ENCODE measurements at regions not wholly inside any gene's neighbourhood (a gene's known extent, or its start where the extent isn't known, plus 50 kb on each side); places are given as distances from the start of the nearest gene placed in this dataset.
A peak's percentile ranks its signal among the peaks of the same experiment; 100 is the strongest.

DNA sequence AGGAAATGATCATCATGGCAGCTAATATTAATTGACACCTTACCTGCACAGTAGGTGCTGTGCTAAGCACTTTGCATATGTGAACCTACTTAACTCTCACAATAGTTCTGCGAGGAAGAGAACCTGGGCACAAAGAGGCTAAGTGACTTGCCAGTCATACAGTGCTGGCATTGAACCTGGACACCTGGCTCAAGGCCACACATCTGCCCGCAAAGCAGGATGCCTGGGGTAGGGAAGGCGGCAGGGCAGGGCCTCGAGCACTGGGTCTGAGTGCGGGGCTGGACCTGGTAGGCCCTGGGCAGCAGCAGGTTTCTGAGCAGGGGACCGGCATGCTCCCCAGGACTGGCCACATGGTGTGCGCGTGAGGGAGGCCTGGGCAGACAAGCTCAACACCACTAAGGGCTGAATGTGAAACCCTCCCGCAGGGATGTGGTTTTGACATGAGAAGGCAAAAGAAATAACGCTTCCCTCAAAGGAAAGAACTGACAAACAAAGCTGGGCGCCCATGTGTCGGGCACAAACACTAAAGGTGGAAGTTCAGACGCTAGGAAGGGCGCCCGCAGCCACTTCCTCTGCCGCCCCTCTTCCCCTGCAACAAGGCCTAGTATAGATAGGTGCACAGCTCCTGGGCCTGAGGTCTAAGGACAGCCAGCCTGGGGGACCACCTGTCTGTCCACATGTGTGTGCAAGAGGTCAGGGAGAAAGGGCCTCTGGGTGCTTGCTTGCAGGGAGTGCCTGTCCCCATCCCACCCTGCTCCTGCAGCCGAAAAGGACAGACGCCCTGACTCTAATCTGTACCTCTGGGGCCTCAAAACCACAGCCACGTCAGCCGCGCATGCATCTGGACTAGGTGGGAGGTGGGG lies 92.5 kb downstream of the ZFP36L2 start:
- no peak overlapping the region for H3K4me3 ChIP-seq (ENCODE audit: low read depth, low read length)
- TF ChIP-seq, protein P1, sequence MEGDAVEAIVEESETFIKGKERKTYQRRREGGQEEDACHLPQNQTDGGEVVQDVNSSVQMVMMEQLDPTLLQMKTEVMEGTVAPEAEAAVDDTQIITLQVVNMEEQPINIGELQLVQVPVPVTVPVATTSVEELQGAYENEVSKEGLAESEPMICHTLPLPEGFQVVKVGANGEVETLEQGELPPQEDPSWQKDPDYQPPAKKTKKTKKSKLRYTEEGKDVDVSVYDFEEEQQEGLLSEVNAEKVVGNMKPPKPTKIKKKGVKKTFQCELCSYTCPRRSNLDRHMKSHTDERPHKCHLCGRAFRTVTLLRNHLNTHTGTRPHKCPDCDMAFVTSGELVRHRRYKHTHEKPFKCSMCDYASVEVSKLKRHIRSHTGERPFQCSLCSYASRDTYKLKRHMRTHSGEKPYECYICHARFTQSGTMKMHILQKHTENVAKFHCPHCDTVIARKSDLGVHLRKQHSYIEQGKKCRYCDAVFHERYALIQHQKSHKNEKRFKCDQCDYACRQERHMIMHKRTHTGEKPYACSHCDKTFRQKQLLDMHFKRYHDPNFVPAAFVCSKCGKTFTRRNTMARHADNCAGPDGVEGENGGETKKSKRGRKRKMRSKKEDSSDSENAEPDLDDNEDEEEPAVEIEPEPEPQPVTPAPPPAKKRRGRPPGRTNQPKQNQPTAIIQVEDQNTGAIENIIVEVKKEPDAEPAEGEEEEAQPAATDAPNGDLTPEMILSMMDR (IDR thresholded peaks at IDR 0.05; ENCODE audit: insufficient read depth, low read length), result no peak
- no peak for DNase-seq (ENCODE audit: low read depth)

DNA sequence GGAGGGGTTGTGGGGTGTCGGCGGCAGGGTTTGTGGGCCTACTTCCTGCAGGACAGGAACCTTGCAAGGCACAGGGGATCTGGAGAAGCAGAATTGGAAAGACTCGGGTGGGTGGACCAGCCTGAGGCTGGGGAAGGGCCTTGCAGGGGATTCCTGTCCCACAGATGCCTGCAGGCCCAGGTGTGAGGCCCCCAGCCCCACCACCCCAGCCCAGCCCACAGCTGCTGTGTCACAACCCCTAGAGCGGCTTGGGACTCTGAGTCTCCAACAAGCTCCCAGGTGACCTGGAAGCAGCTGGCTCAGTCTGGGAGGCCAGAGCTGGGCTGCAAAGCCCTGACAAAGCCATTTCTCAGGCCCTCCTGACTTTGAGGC lies 93.1 kb downstream of the ZFP36L2 start:
- no peak overlapping the region for H3K4me3 ChIP-seq (ENCODE audit: low read depth, low read length)
- TF ChIP-seq, protein P1 (IDR thresholded peaks at IDR 0.05; ENCODE audit: insufficient read depth, low read length), result no peak
- DNase-seq (ENCODE audit: low read depth), result no peak

DNA sequence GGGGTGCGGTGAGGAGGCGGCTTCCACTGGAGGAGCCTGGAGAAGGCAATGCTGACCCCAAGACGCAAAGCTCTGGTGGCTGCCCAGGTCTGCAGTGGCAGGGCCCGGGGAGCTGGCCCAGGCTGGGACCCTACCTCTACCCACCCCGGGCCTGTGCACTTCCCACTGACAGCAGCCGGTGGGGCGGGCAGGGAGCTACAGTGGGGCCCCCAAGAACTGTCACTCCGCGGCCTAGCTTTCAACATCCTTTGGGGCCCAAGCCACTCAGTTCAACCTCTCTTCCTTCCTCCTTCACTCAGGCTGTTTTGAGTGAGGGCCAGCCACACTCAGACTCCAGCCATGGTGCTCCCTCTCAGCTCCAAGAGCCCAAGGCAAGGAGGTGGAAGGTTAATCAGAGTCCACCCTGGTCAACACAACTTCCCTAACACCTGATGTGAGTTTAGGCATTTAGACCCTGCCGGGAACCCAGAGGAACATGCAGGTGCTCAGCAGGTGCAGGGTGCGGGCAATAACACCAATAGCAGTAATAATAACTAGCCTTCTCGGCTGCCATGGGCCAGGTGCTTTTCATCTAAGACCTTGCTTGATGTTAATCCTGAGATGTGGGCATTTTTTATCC lies 93.6 kb downstream of the ZFP36L2 start:
- TF ChIP-seq, protein P1 (IDR thresholded peaks at IDR 0.05; ENCODE audit: insufficient read depth, low read length), result no peak
- no peak for DNase-seq (ENCODE audit: low read depth)
- H3K4me3 ChIP-seq (ENCODE audit: low read depth, low read length), result no peak overlapping the region

DNA sequence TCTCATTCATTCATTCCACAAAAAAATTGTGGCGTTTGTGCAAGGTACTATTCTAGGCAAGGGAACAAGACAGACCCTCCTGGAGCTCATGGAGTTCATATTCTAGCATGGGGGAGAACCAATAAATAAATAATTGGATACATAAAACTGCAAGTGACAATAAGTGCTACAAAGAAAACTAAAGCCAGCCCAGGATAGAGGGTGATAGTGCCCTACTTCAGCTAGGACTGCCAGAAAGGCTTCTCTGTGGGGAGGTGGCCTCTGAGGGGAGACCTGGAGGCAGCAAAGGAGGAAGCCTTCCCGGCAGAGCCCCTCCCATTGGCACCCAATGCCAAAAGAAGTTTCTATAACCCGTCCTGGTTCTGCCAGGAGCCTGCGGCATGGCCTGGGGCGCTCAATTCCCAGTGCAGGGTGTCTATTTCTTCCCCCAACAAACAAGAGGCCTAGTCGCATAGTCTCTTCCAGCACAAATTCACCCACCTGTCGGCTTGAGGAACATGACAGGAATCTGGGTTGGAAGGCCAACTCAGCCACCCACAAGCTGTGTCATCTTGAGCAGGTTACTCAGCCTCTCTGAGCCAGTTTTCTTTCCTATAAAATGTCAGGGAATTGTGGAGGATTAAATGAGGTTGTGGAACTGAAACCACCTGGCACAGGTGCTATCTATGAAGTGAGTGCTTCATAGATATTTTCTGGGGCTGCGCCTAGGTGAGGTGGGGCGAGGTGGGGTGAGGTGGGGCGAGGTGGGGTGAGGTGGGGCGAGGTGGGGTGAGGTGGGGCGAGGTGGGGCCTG lies 94.3 kb downstream of the ZFP36L2 start:
- no peak for DNase-seq (ENCODE audit: low read depth)
- TF ChIP-seq, protein P1 (IDR thresholded peaks at IDR 0.05; ENCODE audit: insufficient read depth, low read length), result no peak
- no peak overlapping the region for H3K4me3 ChIP-seq (ENCODE audit: low read depth, low read length)

DNA sequence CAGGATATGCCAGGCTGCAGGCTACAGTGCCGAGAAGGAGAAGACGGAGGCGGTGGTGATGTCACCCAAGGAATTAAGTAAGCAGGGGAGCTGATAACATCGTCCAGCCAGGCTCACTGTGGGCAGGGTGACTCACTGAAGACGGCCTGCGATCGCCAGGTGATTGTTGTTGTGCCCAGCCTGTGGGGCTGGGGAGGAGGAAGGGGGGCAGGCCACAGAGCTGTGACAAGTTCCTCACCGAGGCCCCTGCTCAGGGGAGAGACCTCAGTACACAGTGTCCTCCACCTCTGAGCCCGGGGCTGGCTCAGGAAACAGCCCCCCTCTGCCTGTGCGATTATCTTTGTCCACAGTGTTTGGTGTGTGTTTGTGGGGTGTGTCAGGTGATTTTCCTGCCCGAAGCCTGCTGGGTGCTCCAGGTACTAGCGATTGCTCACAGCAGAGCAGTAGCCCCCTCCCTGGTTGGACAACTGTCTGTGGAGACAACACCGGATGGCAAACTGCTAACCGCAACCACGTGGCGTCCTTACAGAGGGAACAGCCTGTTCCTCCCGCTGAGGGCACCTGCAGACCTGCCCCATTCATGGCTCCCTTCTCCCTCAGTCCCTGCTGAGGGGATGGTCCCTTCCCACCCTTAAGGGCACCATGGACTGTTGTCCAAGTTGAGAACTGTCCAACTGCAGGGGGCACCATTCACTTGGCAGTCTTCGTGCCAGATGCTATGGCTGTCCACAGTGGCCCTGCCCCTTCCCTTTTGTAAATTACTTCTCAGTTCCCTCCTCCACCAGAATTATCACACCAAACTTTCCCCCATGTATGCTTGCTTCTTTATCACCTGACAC lies 95.1 kb downstream of the ZFP36L2 start:
- H3K4me3 ChIP-seq (ENCODE audit: low read depth, low read length), result no peak overlapping the region
- peak; percentile 86 for DNase-seq (ENCODE audit: low read depth)
- TF ChIP-seq, protein P1 (IDR thresholded peaks at IDR 0.05; ENCODE audit: insufficient read depth, low read length), result peak; percentile 12

DNA sequence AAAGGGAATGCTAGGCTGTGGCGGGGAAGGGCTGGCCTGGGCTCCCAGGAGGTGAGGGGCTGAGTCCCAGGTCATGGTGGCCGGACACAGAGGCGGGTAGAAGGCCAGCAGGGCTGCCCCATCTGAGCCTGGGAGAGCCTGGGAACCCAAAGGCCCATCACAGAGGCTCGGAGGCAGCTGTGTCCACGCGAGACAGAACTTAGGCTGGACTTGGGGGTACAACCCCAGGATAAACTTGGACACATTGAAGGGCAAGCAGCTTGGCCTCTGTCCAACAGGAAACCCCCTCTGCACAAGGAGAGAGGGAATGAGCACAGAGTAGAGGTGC lies 95.9 kb downstream of the ZFP36L2 start:
- no peak overlapping the region for H3K4me3 ChIP-seq (ENCODE audit: low read depth, low read length)
- TF ChIP-seq, protein P1 (IDR thresholded peaks at IDR 0.05; ENCODE audit: insufficient read depth, low read length), result no peak
- no peak for DNase-seq (ENCODE audit: low read depth)

All from fibroblast of the aortic adventitia (primary cell).